Upper lobe of right lung (tissue), 1 donor: ENCODE measurements at regions not wholly inside any gene's neighbourhood (a gene's known extent, or its start where the extent isn't known, plus 50 kb on each side); places are given as distances from the start of the nearest gene placed in this dataset.
"Not testable (repeated sequence)": the region's sequence is repeated elsewhere in the genome, so short reads cannot be mapped to it uniquely, and the experiment has no call there.

Experiments
- ATAC-seq: fragments of 200-7000 bp; cut with Tn5 transposase; one replicate; pipeline ENCODE4 v1.9.1; 2020; ENCODE audit warnings: mild to moderate bottlenecking, moderate library complexity
- DNase-seq: peaks from one replicate; pipeline ENCODE4 v3.0.0-alpha.2; 2020
- H3K27ac ChIP-seq: fragments of 200-600 bp; one replicate; pipeline ENCODE4 v1.8.0; 2022
- H3K27me3 ChIP-seq: fragments of 200-600 bp; one replicate; pipeline ENCODE4 v1.8.0; 2022; ENCODE audit warnings: mild to moderate bottlenecking
- H3K36me3 ChIP-seq: fragments of 200-600 bp; one replicate; pipeline ENCODE4 v1.8.0; 2022
- H3K4me1 ChIP-seq: fragments of 200-600 bp; one replicate; pipeline ENCODE4 v1.8.0; 2022
- H3K4me3 ChIP-seq: fragments of 200-600 bp; one replicate; pipeline ENCODE4 v1.8.0; 2022; ENCODE audit warnings: mild to moderate bottlenecking
- H3K9me3 ChIP-seq: fragments of 200-600 bp; one replicate; pipeline ENCODE4 v1.8.0; 2022
- CTCF ChIP-seq: fragments of 200-600 bp; IDR thresholded peaks from one replicate; pipeline ENCODE4 v1.8.0; 2022; ENCODE audit warnings: antibody characterized with exemption
- intact Hi-C: fragments of 100-400 bp; cut with DNase I; formaldehyde crosslinking; loops from one replicate; pipeline ENCODE4 v1.11.0; 2022
- donor health status: DM: no; HTN: yes; CAD: no; lungs with severe emphysema.

GRCh38 chr16:29198231-29198630 lies 208.3 kb downstream of the NPIPB11 start:
- peak; percentile 6 for DNase-seq
- no peak for TF ChIP-seq CTCF

DNA sequence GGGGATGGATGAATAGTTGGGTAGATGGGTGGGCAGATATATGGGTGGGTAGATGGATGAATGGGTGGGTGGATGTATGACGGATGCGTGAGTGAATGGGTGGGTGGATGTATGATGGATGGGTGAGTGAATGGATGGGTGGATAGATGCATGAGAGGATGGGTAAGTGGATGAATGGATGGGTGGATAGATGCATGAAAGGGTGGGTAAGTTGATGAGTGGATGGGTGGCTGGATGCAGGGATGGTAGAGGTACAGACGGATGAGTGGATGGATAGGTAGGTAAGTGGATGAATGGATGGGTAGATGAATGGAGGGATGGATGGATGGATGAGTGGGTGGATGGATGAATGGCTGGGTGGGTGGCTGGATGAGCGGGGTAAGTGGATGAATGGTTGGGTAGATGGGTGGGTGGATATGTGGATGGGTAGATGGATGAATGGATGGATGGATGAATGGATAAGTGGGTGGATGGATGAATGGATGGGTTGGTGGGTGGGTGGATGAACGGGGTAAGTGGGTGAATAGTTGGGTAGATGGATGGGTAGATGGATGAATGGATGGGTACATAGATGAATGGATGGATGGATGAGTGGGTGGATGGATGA lies 208.9 kb downstream of the NPIPB11 start:
- H3K9me3 ChIP-seq, H3K4me1 ChIP-seq, H3K4me3 ChIP-seq, H3K27me3 ChIP-seq, H3K36me3 ChIP-seq, H3K27ac ChIP-seq, intact Hi-C loops, ATAC-seq: not testable (repeated sequence)
- peak; percentile 13 for DNase-seq

More at GRCh38 chr16:29198231-29198630, 208.3 kb downstream of the NPIPB11 start:
- Histone ChIP-seq H3K4me1 (no peaks in the 10 kb centered on the region), H3K36me3 (no peaks in the 10 kb centered on the region), H3K4me3 (no peak overlapping the region), H3K9me3 (no peaks in the 10 kb centered on the region), H3K27me3 (no peaks in the 10 kb centered on the region), H3K27ac (no peak overlapping the region)
- ATAC-seq, result no peak
- intact Hi-C loops, result no loop called here

DNA sequence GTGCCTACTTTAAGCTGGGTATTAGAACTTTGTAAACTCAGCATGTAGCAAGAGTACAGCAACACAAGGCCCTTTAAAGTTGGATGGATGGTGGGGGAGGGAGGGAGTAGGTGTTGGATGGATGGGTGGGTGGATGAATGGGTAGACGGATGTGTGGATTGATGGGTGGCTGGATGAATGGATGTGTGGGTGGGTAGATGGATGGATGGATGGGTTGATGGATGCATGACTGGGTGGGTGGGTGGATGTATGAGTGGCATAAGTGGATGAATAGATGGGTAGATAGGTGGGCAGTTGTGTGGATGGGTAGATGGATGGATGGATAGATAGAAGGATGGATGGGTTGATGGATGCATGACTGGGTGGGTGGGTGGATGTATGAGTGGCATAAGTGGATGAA lies 209.8 kb downstream of the NPIPB11 start:
- H3K36me3 ChIP-seq, DNase-seq, H3K9me3 ChIP-seq, H3K27me3 ChIP-seq, H3K27ac ChIP-seq, intact Hi-C loops, H3K4me1 ChIP-seq, ATAC-seq, H3K4me3 ChIP-seq: not testable (repeated sequence)

DNA sequence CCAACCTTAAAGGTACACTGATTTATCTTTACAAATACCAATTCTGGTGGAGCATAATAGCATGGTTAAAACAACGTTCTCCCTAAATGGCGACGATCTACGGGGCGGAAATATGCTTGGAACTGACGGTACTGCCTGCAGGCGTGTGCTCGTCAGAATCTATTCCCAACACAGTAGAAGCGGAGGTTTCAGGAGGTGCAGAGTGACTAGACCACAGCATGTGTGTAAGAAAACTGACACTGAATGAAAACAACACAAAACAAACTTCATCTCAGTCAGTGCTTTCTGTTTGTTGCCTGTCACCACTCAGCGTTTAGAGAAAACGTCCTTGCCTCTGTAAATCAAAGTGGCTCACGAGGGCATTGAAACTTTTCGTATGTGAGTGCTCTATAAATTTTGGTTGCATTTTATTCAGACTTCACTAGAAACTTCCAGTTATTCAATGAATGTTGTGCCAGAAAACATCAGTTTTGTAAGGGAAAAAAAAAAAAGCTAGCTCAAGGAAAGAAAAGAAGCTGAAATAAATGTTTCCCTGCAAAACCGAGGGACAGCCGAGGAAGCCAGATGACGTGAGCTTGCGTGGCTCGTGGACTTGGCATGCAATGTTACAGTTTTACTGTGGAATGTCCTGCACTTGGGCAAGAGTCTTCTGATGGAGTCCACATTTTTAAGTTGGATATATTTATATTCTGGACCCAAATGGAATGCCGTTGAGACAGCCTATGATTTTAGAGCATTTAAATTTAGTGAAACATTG lies 210.4 kb downstream of the LAT start:
- ATAC-seq, H3K4me3 ChIP-seq, H3K4me1 ChIP-seq, H3K27me3 ChIP-seq, H3K36me3 ChIP-seq, intact Hi-C loops, H3K9me3 ChIP-seq: not testable (repeated sequence)
- DNase-seq, result peak; percentile 34
- H3K27ac ChIP-seq, result peak overlapping the region; percentile 32

GRCh38 chr16:29194185-29194844 lies 209.5 kb downstream of the LAT start:
- peak; percentile 41 for DNase-seq

DNA sequence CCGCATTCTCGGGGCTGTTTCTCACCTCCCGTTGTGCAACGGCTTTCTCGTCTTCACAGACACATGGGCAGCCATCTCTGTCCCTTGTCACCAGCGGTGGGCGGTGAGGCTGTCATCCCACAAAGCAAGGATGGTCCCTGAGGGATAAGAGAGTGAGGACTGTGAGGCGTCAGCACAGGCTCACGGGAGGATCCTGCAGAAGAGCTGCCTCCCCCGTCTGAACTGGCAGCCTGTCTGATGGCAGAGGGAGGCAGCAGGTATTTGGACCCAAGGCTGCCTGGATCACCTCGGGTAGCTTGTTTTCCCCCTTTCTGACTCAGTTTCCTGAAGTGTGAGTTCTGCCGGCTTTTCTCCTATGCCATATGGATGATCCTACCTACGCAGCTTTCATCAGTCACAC lies 208.8 kb downstream of the LAT start:
- H3K36me3 ChIP-seq, H3K27me3 ChIP-seq, ATAC-seq, H3K4me3 ChIP-seq, H3K4me1 ChIP-seq, intact Hi-C loops, H3K9me3 ChIP-seq, H3K27ac ChIP-seq: not testable (repeated sequence)
- peak; percentile 47 for DNase-seq

More at GRCh38 chr16:29194185-29194844, 209.5 kb downstream of the LAT start:
- H3K9me3 ChIP-seq, intact Hi-C loops, ATAC-seq, H3K4me1 ChIP-seq, H3K4me3 ChIP-seq, H3K36me3 ChIP-seq, H3K27me3 ChIP-seq: not testable (repeated sequence)
- peak overlapping the region; percentile 32 for H3K27ac ChIP-seq

- H3K36me3 ChIP-seq, H3K9me3 ChIP-seq, H3K4me1 ChIP-seq, H3K4me3 ChIP-seq, intact Hi-C loops, H3K27me3 ChIP-seq, H3K27ac ChIP-seq: not testable (repeated sequence)
- ATAC-seq, result peak; percentile 6
- DNase-seq, result peak; percentile 40
Measured at GRCh38 chr16:29193248-29193574, 208.4 kb downstream of the LAT start.

GRCh38 chr16:29192329-29193247 lies 207.7 kb downstream of the LAT start:
- ATAC-seq (peak; percentile 13), DNase-seq (peak; percentile 56)
- peak; percentile 7 for TF ChIP-seq CTCF
- Histone ChIP-seq H3K4me3 (no peak overlapping the region), H3K9me3 (no peaks in the 10 kb centered on the region), H3K27me3 (no peaks in the 10 kb centered on the region), H3K27ac (no peak overlapping the region), H3K4me1 (no peaks in the 10 kb centered on the region), H3K36me3 (no peaks in the 10 kb centered on the region)
- intact Hi-C loops, result no loop called here

GRCh38 chr16:29191636-29192180 lies 206.9 kb downstream of the LAT start:
- DNase-seq, result peak; percentile 54
- ATAC-seq, H3K36me3 ChIP-seq, H3K4me3 ChIP-seq, H3K27me3 ChIP-seq, intact Hi-C loops, H3K9me3 ChIP-seq, H3K4me1 ChIP-seq, H3K27ac ChIP-seq: not testable (repeated sequence)

DNA sequence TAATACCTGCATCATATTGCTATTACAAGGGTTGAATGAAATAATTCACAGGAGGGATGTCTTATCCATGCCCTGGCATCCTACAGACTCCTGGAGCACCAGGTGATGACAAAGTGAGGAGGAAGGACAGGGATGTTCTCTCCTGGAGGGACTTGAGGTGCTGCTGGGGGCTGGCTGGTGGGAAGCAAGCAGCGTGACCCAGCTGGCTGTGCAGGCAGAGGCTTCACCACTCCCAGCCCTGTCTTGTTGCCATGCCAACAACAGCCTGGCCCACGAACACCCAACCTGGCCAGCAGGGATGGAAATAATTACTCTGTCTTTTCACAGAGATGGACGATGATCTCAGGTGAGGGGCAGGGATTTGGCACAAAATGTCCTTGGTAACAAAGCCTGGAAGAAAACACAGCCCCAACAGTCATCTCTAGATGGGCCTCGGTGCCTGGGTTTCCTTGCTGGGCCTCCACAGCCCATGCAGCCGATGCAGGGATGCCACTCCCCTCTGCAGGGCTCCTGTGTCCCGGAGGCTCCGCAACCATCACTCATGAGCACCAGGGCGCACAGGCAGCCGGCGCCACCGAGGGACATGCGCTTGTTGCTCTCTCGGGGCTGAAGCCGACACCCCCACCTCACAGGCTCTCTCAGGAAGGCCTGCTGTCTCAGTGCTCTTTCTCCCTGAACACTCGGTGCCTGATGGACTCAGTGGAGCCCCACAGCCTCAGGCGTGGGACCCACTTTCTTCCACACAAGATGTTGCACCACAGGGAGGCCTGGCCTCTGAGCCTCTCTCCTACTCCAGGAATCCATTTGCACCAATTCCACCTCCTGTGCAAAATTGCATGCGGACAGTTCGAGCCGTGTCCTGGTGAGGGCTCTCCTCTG lies 205.9 kb downstream of the LAT start:
- intact Hi-C loops, H3K36me3 ChIP-seq, H3K27me3 ChIP-seq, H3K27ac ChIP-seq, H3K9me3 ChIP-seq, H3K4me3 ChIP-seq, ATAC-seq, H3K4me1 ChIP-seq: not testable (repeated sequence)
- peak; percentile 45 for DNase-seq
